Neural cell (in vitro differentiated cells): ENCODE measurements at regions not wholly inside any gene's neighbourhood (a gene's known extent, or its start where the extent isn't known, plus 50 kb on each side); places are given as distances from the start of the nearest gene placed in this dataset.

Experiments
- CTCF ChIP-seq: fragments of 450-650 bp; IDR thresholded peaks from 2 replicates; pipeline ENCODE4 v1.5.1; 2014; ENCODE audit warnings: antibody characterized with exemption, mild to moderate bottlenecking, moderate library complexity; ENCODE audit not compliant: poor library complexity, severe bottlenecking
- EP300 ChIP-seq: fragments of 450-650 bp; conservative IDR thresholded peaks from 2 replicates; pipeline ENCODE4 v1.6.1; 2014; ENCODE audit warnings: antibody characterized with exemption, mild to moderate bottlenecking, moderate library complexity; ENCODE audit not compliant: poor library complexity, severe bottlenecking
- EZH2 ChIP-seq: fragments of 200-600, 300-800 bp; shearing (Covaris generic), sonication (generic); IDR thresholded peaks from 2 replicates; pipeline ENCODE4 v1.6.1; 2014; ENCODE audit warnings: antibody characterized with exemption, low read length, borderline replicate concordance, mild to moderate bottlenecking; ENCODE audit not compliant: insufficient read depth, poor library complexity, severe bottlenecking
- MXI1 ChIP-seq: fragments of 450-650 bp; conservative IDR thresholded peaks from 2 replicates; pipeline ENCODE4 v1.6.1; 2014; ENCODE audit warnings: antibody characterized with exemption, mild to moderate bottlenecking; ENCODE audit not compliant: poor library complexity, severe bottlenecking
- POLR2AphosphoS5 ChIP-seq: IDR thresholded peaks from 2 replicates; pipeline ENCODE4 v1.6.1; 2012
- RAD21 ChIP-seq: fragments of 450-650 bp; conservative IDR thresholded peaks from 2 replicates; pipeline ENCODE4 v1.6.1; 2014; ENCODE audit warnings: antibody characterized with exemption, mild to moderate bottlenecking, moderate library complexity
- REST ChIP-seq: IDR thresholded peaks from 2 replicates; pipeline ENCODE4 v1.6.1; 2012; ENCODE audit warnings: borderline replicate concordance
- TAF1 ChIP-seq: IDR thresholded peaks from 2 replicates; pipeline ENCODE4 v1.6.1; 2012; ENCODE audit warnings: low read depth

GRCh38 chr2:211225784-211226183 is 669.4 kb downstream of the CPS1 start:
- TF ChIP-seq TAF1, result no peak
- TF ChIP-seq CTCF, result no peak
- TF ChIP-seq EP300, result no peak
- no peak for TF ChIP-seq POLR2AphosphoS5
- TF ChIP-seq EZH2, result no peak
- no peak for TF ChIP-seq MXI1
- TF ChIP-seq REST, result no peak
- TF ChIP-seq RAD21, result no peak
